ENCODE measurements at regions not wholly inside any gene's neighbourhood (a gene's known extent, or its start where the extent isn't known, plus 50 kb on each side); places are given as distances from the start of the nearest gene placed in this dataset.
"Not testable (repeated sequence)": the region's sequence is repeated elsewhere in the genome, so short reads cannot be mapped to it uniquely, and the experiment has no call there.

- H3K9me3 ChIP-seq; DNase-seq; H3K4me3 ChIP-seq; H3K4me1 ChIP-seq; H3K27ac ChIP-seq; H3K27me3 ChIP-seq; H3K36me3 ChIP-seq; intact Hi-C loops (cut with DNase I); ATAC-seq: not testable (repeated sequence)
Measured at GRCh38 chr2:91559886-91560614, 2868.6 kb downstream of the RPIA start.

GRCh38 chr2:91562184-91562583, 2870.7 kb downstream of the RPIA start:
- H3K27me3 ChIP-seq; DNase-seq; ATAC-seq; H3K36me3 ChIP-seq; H3K4me3 ChIP-seq; H3K27ac ChIP-seq; H3K4me1 ChIP-seq; intact Hi-C loops (cut with DNase I); H3K9me3 ChIP-seq: not testable (repeated sequence)
- WGBS, 2 donors: 67 to 70% methylated on average over 1 of the region's 2 CpGs

- DNase-seq; H3K9me3 ChIP-seq; H3K27me3 ChIP-seq; intact Hi-C loops (cut with DNase I); H3K4me3 ChIP-seq; H3K27ac ChIP-seq; ATAC-seq; H3K36me3 ChIP-seq; H3K4me1 ChIP-seq: not testable (repeated sequence)
- 84 to 86% methylated on average over 3 of the region's 3 CpGs for WGBS, 2 donors
Measured at GRCh38 chr2:91564700-91565099, 2873.2 kb downstream of the RPIA start.

DNA sequence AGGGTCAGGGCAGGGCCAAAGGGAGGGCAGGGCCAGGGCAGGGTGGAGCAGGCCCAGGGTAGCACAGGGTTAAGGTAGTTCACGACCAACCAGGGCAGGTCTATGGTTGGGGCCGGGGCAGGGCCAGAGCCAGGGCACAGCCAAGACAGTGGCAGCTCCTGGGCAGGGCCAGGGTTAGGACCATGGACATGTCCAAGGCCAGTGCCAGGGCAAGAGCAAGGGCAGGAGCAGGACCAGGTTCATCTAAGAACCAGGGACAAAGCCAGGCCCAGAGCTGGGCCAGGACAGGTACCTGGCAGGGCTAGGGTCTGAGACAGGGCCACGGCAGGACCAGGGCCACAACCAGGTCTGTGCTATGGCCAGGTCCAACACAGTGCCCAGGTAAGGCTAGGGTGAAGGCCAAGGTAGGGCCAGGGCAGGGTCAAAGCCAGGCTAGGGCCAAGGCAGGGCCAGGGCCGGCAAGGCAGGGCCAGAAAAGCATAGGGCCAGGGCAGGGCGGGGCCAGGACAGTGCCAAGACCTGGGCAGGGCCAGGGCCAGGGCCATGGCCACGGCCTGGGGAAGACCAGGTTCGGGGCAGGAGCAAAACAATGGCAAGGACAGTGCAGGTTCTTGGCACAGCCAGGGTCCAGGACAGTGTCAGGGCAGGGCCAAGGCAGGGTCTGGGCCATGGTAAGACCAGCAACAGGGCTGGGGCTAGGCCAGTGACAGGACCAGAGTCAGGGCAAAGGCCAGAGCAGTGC, 2874.4 kb downstream of the RPIA start:
- H3K27ac ChIP-seq; H3K4me1 ChIP-seq; H3K27me3 ChIP-seq; H3K9me3 ChIP-seq; intact Hi-C loops (cut with DNase I); H3K36me3 ChIP-seq; ATAC-seq; H3K4me3 ChIP-seq; DNase-seq: not testable (repeated sequence)
- 77 to 83% methylated on average over 3 to 4 of the region's 7 CpGs for WGBS, 2 donors

- H3K4me3 ChIP-seq; DNase-seq; H3K27ac ChIP-seq; H3K27me3 ChIP-seq; ATAC-seq; H3K9me3 ChIP-seq; intact Hi-C loops (cut with DNase I); H3K4me1 ChIP-seq; H3K36me3 ChIP-seq: not testable (repeated sequence)
- WGBS, 2 donors: 93 to 94% methylated on average over 8 of the region's 8 CpGs
Measured at GRCh38 chr2:91566611-91567010, 2875.1 kb downstream of the RPIA start.

- H3K4me3 ChIP-seq; H3K9me3 ChIP-seq; H3K36me3 ChIP-seq; ATAC-seq; H3K4me1 ChIP-seq; H3K27ac ChIP-seq; H3K27me3 ChIP-seq; intact Hi-C loops (cut with DNase I); DNase-seq: not testable (repeated sequence)
- WGBS, 2 donors: 83 to 86% methylated on average over 12 to 14 of the region's 18 CpGs
Measured at GRCh38 chr2:91567546-91568335, 2876.3 kb downstream of the RPIA start.

GRCh38 chr2:91568391-91569338, 2877.2 kb downstream of the RPIA start:
- DNase-seq; H3K4me3 ChIP-seq; H3K4me1 ChIP-seq; intact Hi-C loops (cut with DNase I); ATAC-seq; H3K36me3 ChIP-seq; H3K27ac ChIP-seq; H3K9me3 ChIP-seq: not testable (repeated sequence)
- H3K27me3 ChIP-seq: peaks cover 0 to 12% (median 0%) of the 10 kb centered on the region in 7 donors
- 76 to 85% methylated on average over 19 to 22 of the region's 25 CpGs for WGBS, 2 donors

GRCh38 chr2:91571239-91571923, 2879.9 kb downstream of the RPIA start:
- H3K27ac ChIP-seq; intact Hi-C loops (cut with DNase I); H3K4me1 ChIP-seq; H3K36me3 ChIP-seq; H3K9me3 ChIP-seq; ATAC-seq: not testable (repeated sequence)
- Histone ChIP-seq H3K27me3 (peaks cover 0 to 20% (median 0%) of the 10 kb centered on the region in 7 donors), H3K4me3 (peak overlapping the region in 1 of 10 donors; percentile 10)
- DNase-seq: peak in 1 of 2 donors; percentile 17
- 76 to 87% methylated on average over 73 to 78 of the region's 78 CpGs for WGBS, 2 donors

DNA sequence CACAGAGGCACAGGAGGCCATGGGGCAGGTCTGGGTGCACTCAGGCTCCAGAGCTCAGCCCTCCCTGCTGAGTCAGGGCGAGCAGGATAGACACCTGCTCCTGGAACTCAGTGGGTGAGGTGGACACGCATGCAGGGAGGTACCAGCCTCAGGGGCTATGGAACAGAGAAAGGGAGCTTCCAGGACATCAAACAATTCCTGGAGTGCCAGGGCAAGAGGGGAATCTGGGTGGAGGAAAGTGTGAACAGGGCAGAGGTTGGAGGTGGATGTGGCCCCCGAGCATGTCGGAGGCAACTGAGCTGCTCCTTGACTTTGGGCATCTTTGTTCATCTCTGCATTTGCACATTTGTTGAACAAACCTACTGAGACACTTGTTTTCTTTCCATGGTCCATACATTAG, 2881.5 kb downstream of the RPIA start:
- H3K36me3 ChIP-seq; intact Hi-C loops (cut with DNase I); H3K4me3 ChIP-seq; H3K27ac ChIP-seq; H3K4me1 ChIP-seq; ATAC-seq; H3K9me3 ChIP-seq; DNase-seq: not testable (repeated sequence)
- peaks cover 0 to 24% (median 0%) of the 10 kb centered on the region in 7 donors for H3K27me3 ChIP-seq
- 79 to 84% methylated on average over 4 of the region's 4 CpGs for WGBS, 2 donors

- H3K4me3 ChIP-seq; ATAC-seq; DNase-seq; H3K9me3 ChIP-seq; intact Hi-C loops (cut with DNase I); H3K36me3 ChIP-seq; H3K4me1 ChIP-seq; H3K27ac ChIP-seq: not testable (repeated sequence)
- H3K27me3 ChIP-seq: peaks cover 0 to 27% (median 3%) of the 10 kb centered on the region in 7 donors
- 79 to 94% methylated on average over 2 of the region's 4 CpGs for WGBS, 2 donors
Measured at GRCh38 chr2:91573755-91574154, 2882.3 kb downstream of the RPIA start.

Measured in heart right ventricle (tissue), 16 donors.